NCI-H2107 treated with DMSO at 0.1 percent for 48 hours (cell line): ENCODE measurements at regions not wholly inside any gene's neighbourhood (a gene's known extent, or its start where the extent isn't known, plus 50 kb on each side); places are given as distances from the start of the nearest gene placed in this dataset.
"Not testable (repeated sequence)": the region's sequence is repeated elsewhere in the genome, so short reads cannot be mapped to it uniquely, and the experiment has no call there.

Experiments
- DNase-seq: peaks from one replicate; lab custom pipeline; 2025; ENCODE audit not compliant: unreplicated experiment; lab: John Stamatoyannopoulos, UW

GRCh38 chrY:7810359-7810758 is 898.8 kb upstream of the AMELY start:
- DNase-seq: no peak

DNA sequence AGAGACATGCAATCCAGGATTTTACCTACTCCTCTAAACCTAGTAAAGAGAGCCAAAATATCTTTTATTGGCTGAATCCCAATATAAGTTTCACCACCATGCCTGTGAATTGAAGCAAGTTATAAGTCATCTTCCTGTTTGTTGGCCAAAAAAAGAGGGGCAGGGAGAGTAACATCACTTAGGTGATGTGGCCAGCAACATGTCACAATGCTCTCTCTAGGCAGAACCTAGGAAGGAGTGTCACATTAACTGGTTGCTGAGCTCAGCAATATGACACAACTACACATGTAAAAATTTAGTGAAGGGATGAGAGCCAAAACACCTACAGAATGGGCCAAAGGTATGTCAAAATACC is 895.9 kb upstream of the AMELY start:
- DNase-seq: no peak

- DNase-seq: no peak
These were observed 895.3 kb upstream of the AMELY start for GRCh38 chrY:7806592-7807515.

DNA sequence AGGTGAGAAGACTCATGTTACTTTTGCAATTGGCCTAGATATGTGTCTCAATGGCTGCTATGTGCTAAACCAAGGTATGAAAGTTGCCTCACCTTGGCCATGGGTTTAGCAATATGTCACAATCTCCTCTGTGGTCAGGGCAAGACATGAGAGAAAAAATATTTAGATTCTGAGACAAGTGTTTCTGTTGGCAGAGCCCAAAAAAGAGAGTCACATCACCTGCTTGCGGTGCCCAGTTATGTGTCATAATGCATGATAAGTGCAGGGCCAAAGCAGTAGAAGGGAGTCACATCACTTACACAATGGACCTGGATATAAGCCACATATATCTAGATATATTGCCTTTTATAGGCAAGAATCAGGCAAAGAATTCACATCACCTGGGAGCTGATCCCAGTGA is 894.1 kb upstream of the AMELY start:
- DNase-seq: no peak

GRCh38 chrY:7803737-7804136 is 892.2 kb upstream of the AMELY start:
- no peak for DNase-seq

DNA sequence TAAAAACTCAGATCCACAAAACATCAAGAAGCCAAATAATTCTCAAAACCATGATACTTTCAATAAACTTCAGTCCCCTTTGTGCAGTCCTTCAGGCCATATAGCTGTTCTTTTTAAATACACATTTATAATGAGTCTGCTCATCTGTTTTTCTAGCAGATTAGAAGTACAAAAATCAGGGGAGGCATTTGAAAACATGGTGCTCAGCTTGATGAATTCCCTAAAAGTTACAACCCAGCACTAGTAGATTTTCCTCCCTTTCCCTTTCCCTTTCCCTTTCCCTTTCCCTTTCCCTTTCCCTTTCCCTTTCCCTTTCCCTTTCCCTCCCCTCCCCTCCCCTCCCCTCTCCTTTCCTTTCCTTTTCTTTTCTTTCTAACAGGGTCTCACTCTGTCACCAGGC is 884.6 kb upstream of the AMELY start:
- DNase-seq: no peak

- no peak for DNase-seq
These were observed 882.9 kb upstream of the AMELY start for GRCh38 chrY:7794441-7794840.

GRCh38 chrY:7793989-7794388 is 882.4 kb upstream of the AMELY start:
- no peak for DNase-seq

GRCh38 chrY:7792431-7792830 is 880.9 kb upstream of the AMELY start:
- no peak for DNase-seq

DNA sequence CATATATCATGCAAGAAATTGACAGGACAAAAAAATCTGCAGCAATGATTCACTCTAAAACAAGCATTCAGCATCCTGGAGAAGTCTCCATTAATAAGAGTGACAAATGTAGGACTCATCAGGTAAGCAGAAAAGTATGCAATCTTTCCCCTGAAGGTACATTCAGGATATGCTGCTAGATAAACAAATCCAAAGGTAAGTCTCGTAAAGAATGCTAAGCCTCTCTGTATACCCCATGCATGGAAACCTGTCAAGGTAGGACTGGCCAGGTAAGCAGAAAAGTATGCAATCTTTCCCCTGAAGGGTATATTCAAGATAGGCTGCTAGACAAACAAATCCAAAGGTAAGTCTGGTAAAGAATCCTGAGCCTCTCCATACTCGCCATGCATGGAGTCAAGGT is 869.9 kb upstream of the AMELY start:
- DNase-seq: no peak

DNA sequence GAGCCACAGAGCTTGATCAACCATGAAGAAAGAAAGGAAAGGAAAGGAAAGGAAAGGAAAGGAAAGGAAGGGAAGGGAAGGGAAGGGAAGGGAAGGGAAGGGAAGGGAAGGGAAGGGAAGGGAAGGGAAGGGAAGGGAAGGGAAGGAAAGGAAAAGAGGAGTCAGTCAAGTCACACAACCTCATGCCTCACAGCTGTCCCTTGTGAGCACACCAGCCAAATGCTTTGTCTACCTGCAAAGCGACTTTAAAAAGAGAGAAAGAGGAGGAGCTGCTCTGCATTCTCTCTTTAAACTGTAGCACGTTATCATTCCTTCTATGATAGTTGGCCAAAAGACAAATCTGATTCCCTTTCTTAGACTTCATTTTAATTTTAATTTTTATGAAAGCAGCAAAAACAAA is 863.9 kb upstream of the AMELY start:
- DNase-seq: not testable (repeated sequence)

DNA sequence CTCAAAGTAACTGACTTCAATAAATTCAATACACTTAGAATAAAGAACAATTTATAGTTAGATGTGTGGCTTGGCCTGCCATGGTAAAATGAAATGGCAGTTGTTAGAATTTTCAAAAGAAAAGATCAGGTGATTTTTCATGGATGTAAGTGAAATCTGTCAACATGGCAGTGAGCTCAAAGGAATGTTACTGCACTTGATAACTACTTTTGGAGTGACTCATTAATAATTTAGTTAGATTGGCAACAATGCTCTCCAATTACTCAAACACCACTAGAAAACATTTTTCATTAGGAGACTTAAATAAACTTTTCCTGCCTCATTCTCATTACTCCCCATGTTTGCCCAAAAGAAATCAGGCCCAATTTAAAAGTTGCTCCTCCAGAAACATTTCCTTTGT is 860.2 kb upstream of the AMELY start:
- no peak for DNase-seq

DNA sequence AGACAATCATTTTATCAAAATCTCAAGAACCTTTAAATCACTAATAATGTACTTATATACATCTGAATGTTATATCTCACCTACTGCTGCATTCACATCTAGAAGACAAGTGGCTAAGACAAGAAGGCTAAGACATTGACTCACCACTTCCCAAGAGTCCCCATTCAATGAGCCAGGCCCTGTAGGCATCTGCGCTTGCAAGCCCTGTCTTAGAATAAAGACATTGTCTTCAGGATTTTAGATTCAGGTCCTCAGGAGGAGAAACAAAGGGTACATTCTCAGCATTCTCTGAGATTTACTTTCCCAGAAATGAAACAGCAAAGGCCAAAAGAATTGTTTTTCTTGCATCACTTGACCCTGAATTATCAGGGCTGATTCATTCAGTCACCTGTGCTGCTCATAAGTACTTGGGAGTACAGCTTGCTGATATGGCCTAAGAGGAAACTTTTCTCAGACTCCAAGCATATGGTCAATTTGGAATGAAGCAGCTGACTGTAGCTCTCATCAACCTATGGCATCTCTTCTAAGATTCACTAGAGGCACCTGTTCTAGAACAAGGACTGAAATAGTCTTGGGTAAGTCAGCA is 858.3 kb upstream of the AMELY start:
- no peak for DNase-seq

GRCh38 chrY:7768901-7769300 is 857.3 kb upstream of the AMELY start:
- DNase-seq: no peak

GRCh38 chrY:7753711-7754110 is 842.2 kb upstream of the AMELY start:
- no peak for DNase-seq

DNA sequence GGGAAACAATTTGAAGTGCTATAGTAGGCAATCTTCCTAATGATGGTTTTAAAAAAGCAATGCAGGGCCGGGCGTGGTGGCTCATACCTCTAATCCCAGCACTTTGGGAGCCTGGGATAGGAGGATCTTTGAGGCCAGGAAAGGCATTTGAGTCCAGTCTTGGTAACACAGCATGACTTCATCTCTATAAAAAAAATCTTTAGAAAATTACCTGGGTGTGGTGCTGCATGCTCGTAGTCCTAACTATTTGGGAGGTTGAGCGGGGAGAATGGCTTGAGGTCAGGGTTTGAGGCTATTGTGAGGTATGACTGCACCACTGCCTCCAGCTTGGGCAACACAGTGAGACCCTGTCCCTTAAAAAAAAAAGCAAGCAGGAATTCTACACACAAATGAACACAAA is 835.2 kb upstream of the AMELY start:
- no peak for DNase-seq

GRCh38 chrY:7745581-7745901 is 834.0 kb upstream of the AMELY start:
- DNase-seq: no peak

GRCh38 chrY:7744691-7745580 is 833.4 kb upstream of the AMELY start:
- no peak for DNase-seq

GRCh38 chrY:7736847-7737365 is 825.4 kb upstream of the AMELY start:
- DNase-seq: no peak

- no peak for DNase-seq
These were observed 820.1 kb upstream of the AMELY start for GRCh38 chrY:7731651-7732050.

DNA sequence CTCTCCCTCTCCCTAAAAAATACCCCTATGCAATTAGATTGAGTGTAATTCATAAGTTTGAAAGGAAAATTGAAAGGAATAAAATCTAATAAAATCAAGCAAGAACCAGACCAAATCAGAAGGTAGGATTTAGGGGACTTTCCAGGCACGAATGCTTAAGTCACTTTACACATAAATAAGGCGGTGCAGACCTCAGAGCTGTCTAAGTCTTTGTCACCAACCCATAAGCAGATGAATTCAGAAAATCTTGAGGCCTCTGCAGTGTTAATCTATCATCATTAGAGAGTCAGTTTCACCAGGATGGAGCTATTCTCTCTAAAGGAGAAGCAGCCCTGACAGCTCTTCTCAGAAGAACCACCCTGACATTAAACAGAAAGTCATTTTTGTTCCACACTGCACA is 819.1 kb upstream of the AMELY start:
- no peak for DNase-seq

DNA sequence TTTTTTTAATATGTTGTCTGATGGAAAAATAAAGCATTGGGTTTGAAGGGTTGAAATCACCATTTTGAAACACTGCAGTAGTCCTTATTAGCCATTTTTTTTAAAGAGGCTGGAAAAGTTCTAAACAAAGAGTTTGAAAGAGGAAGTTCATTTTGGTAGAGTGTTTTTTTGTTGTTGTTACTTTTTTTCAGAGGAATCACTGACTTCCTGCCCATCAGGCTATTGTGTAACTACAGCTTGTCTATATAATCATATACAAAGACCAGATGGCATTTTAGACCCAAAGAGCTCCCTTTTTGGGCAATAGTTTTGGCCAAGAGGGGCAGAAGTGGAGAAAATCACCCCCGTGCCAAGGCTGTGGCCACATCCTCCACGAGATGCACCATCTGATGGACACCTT is 818.5 kb upstream of the AMELY start:
- no peak for DNase-seq
